Osteocyte (in vitro differentiated cells): ENCODE measurements at regions not wholly inside any gene's neighbourhood (a gene's known extent, or its start where the extent isn't known, plus 50 kb on each side); places are given as distances from the start of the nearest gene placed in this dataset.

Experiments used
- DNase-seq: peaks from one replicate; pipeline ENCODE4 v3.0.0; 2021; ENCODE audit warnings: mixed read lengths; ENCODE audit not compliant: unreplicated experiment; ENCODE audit errors: extremely low spot score
- H3K27ac Mint-ChIP-seq: one replicate; pipeline ENCODE4 v1.8.0; 2021; ENCODE audit warnings: mild to moderate bottlenecking, mixed read lengths; ENCODE audit not compliant: unreplicated experiment
- H3K27me3 Mint-ChIP-seq: one replicate; pipeline ENCODE4 v1.8.0; 2021; ENCODE audit warnings: mixed read lengths; ENCODE audit not compliant: unreplicated experiment
- H3K36me3 Mint-ChIP-seq: one replicate; pipeline ENCODE4 v1.8.0; 2021; ENCODE audit warnings: mixed read lengths; ENCODE audit not compliant: unreplicated experiment
- H3K4me1 Mint-ChIP-seq: one replicate; pipeline ENCODE4 v1.8.0; 2021; ENCODE audit warnings: mixed read lengths; ENCODE audit not compliant: unreplicated experiment
- H3K4me3 Mint-ChIP-seq: one replicate; pipeline ENCODE4 v1.8.0; 2021; ENCODE audit warnings: mild to moderate bottlenecking, moderate library complexity, mixed read lengths; ENCODE audit not compliant: unreplicated experiment
- H3K9me3 Mint-ChIP-seq: one replicate; pipeline ENCODE4 v1.8.0; 2021; ENCODE audit warnings: mixed read lengths; ENCODE audit not compliant: unreplicated experiment
- CTCF ChIP-seq: fragments of 200-600 bp; sonication (generic); IDR thresholded peaks from 2 replicates; pipeline ENCODE4 v1.5.0; 2021; ENCODE audit warnings: antibody characterized with exemption, mild to moderate bottlenecking, moderate library complexity

- Mint-ChIP-seq H3K4me3 (no peak overlapping the region), H3K27me3 (no peaks in the 10 kb centered on the region), H3K27ac (no peak overlapping the region), H3K36me3 (no peaks in the 10 kb centered on the region), H3K4me1 (no peaks in the 10 kb centered on the region), H3K9me3 (peaks cover 15% of the 10 kb centered on the region)
- TF ChIP-seq CTCF = no peak
- DNase-seq = no peak
Observed at GRCh38 chr5:105131045-105131444, 1568.5 kb upstream of the NUDT12 start.

DNA sequence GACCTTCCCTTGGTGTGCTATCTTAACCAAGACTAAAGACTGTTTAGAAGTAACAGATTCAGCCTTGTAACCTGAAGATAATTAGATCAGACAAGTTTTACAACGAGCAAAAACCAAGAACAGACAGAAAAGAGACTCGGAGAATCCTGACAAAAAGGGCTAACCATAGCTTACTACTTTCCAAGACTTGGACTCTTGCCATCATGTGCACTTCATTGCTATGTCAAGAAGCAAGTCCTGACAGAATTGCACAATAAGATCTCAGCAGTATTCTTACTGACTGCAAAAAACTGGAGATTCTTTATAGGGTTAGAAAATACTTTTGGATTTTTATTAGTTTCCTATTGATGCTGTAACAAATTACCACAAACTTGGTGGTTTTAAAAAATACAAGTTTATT, 1539.0 kb upstream of the NUDT12 start:
- no peak for DNase-seq

GRCh38 chr5:105088961-105089360, 1526.4 kb upstream of the NUDT12 start:
- no peak for TF ChIP-seq CTCF
- peaks cover 10% of the 10 kb centered on the region for H3K36me3 Mint-ChIP-seq
- peaks cover 21% of the 10 kb centered on the region for H3K9me3 Mint-ChIP-seq
- no peak for DNase-seq
- H3K27ac Mint-ChIP-seq = no peak overlapping the region
- H3K4me3 Mint-ChIP-seq = no peak overlapping the region
- H3K27me3 Mint-ChIP-seq = no peaks in the 10 kb centered on the region
- H3K4me1 Mint-ChIP-seq = no peaks in the 10 kb centered on the region

More for the DNA sequence above, 1539.0 kb upstream of the NUDT12 start:
- Mint-ChIP-seq H3K27me3 (no peaks in the 10 kb centered on the region), H3K27ac (no peak overlapping the region), H3K9me3 (no peaks in the 10 kb centered on the region), H3K4me1 (peaks cover 7% of the 10 kb centered on the region), H3K4me3 (no peak overlapping the region), H3K36me3 (no peaks in the 10 kb centered on the region)
- TF ChIP-seq CTCF = no peak

DNA sequence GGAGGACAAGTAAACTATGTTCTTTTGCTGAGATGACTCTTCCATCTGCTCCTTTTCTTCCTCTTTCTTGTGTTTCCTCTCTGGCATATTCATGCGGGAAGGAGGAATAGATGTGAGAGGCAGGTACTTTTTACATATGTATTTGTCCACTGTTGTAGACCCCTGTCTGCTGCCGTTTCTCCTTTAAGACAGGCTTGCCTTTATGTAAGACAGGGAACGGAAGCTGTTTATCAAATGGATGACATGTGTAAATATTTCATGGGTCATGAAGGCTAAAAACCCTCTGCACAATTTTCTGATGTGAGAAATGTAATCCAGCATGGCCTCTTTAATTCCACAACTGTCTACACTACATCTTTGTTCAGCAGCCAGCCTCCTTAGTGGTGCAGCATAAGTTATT, 1525.5 kb upstream of the NUDT12 start:
- H3K4me3 Mint-ChIP-seq = no peak overlapping the region

GRCh38 chr5:105057893-105058292, 1495.3 kb upstream of the NUDT12 start:
- Mint-ChIP-seq H3K9me3 (peaks cover 9% of the 10 kb centered on the region), H3K4me1 (peaks cover 8% of the 10 kb centered on the region), H3K27me3 (no peaks in the 10 kb centered on the region), H3K4me3 (no peak overlapping the region), H3K27ac (no peak overlapping the region), H3K36me3 (no peaks in the 10 kb centered on the region)
- TF ChIP-seq CTCF = no peak
- DNase-seq = no peak

More for the DNA sequence above, 1525.5 kb upstream of the NUDT12 start:
- Mint-ChIP-seq H3K9me3 (peaks cover 12% of the 10 kb centered on the region), H3K4me1 (no peaks in the 10 kb centered on the region), H3K36me3 (peaks cover 4% of the 10 kb centered on the region), H3K27ac (no peak overlapping the region), H3K27me3 (no peaks in the 10 kb centered on the region)
- TF ChIP-seq CTCF = no peak
- DNase-seq = no peak
